Neuronal stem cell (in vitro differentiated cells): ENCODE measurements at regions not wholly inside any gene's neighbourhood (a gene's known extent, or its start where the extent isn't known, plus 50 kb on each side); places are given as distances from the start of the nearest gene placed in this dataset.
A peak's percentile ranks its signal among the peaks of the same experiment; 100 is the strongest.

ENCODE experiments used
- DNase-seq: peaks from one replicate; pipeline ENCODE4 v3.0.0-alpha.2; 2013; ENCODE audit warnings: low spot score
- H2AFZ ChIP-seq: one replicate; pipeline ENCODE4 v1.6.1; 2013; ENCODE audit warnings: mild to moderate bottlenecking, low read length, inconsistent platforms
- H2AK5ac ChIP-seq: 2 replicates; pipeline ENCODE4 v1.6.1; 2013; ENCODE audit warnings: low read depth, mild to moderate bottlenecking, inconsistent platforms, low read length, moderate library complexity, mixed read lengths
- H2BK120ac ChIP-seq: 2 replicates; pipeline ENCODE4 v1.6.1; 2013; ENCODE audit warnings: low read depth, mild to moderate bottlenecking, inconsistent platforms, low read length, moderate library complexity, mixed read lengths
- H2BK12ac ChIP-seq: one replicate; pipeline ENCODE4 v1.6.1; 2013; ENCODE audit warnings: low read length, inconsistent platforms
- H2BK15ac ChIP-seq: 2 replicates; pipeline ENCODE4 v1.6.1; 2013; ENCODE audit warnings: mild to moderate bottlenecking, low read length, inconsistent platforms, mixed read lengths
- H2BK5ac ChIP-seq: one replicate; pipeline ENCODE4 v1.6.1; 2013; ENCODE audit warnings: inconsistent platforms, mild to moderate bottlenecking, low read length, moderate library complexity
- H3K14ac ChIP-seq: one replicate; pipeline ENCODE4 v1.6.1; 2013; ENCODE audit warnings: low read length, inconsistent platforms
- H3K18ac ChIP-seq: 2 replicates; pipeline ENCODE4 v1.6.1; 2013; ENCODE audit warnings: low read length, inconsistent platforms
- H3K23ac ChIP-seq: 2 replicates; pipeline ENCODE4 v1.6.1; 2013; ENCODE audit warnings: low read depth, mild to moderate bottlenecking, mixed read lengths, low read length, inconsistent platforms; ENCODE audit not compliant: poor library complexity
- H3K27ac ChIP-seq: replicated peaks from 3 replicates; pipeline ENCODE4 v1.5.1; 2013; ENCODE audit warnings: low read length, inconsistent platforms
- H3K27me3 ChIP-seq, 3 experiments: 2 replicates each; pipeline ENCODE4 v1.6.1; 2013; ENCODE audit warnings: low read length in 3 of 3, mild to moderate bottlenecking in 2 of 3, inconsistent platforms in 1 of 3, low read depth in 1 of 3, mixed read lengths in 1 of 3, moderate library complexity in 1 of 3; ENCODE audit not compliant: control insufficient read depth in 3 of 3, insufficient read depth in 3 of 3
- H3K36me3 ChIP-seq, 2 donors: replicated peaks in 1 of 2; 2 replicates each; pipeline ENCODE4 v1.6.1; 2013; ENCODE audit warnings: low read length in 2 of 2; ENCODE audit not compliant: control insufficient read depth in 2 of 2, insufficient read depth in 2 of 2
- H3K4ac ChIP-seq: 2 replicates; pipeline ENCODE4 v1.6.1; 2013; ENCODE audit warnings: inconsistent platforms, mild to moderate bottlenecking, low read length, moderate library complexity
- H3K4me1 ChIP-seq, 2 donors: 1 replicate in 1 of 2; 2 replicates in 1 of 2; pipeline ENCODE4 v1.6.1; 2013; ENCODE audit warnings: low read length in 2 of 2, low read depth in 1 of 2; ENCODE audit not compliant: control insufficient read depth in 2 of 2, insufficient read depth in 1 of 2
- H3K4me2 ChIP-seq: one replicate; pipeline ENCODE4 v1.6.1; 2013; ENCODE audit warnings: mild to moderate bottlenecking, low read length, inconsistent platforms; ENCODE audit not compliant: insufficient read depth, poor library complexity, severe bottlenecking
- H3K4me3 ChIP-seq, 2 donors: 2 replicates each; pipeline ENCODE4 v1.5.1; 2013; ENCODE audit warnings: low read length in 2 of 2, mild to moderate bottlenecking in 2 of 2, inconsistent platforms in 1 of 2, moderate library complexity in 1 of 2
- H3K79me1 ChIP-seq: one replicate; pipeline ENCODE4 v1.6.1; 2013; ENCODE audit warnings: low read depth, mild to moderate bottlenecking, inconsistent platforms, low read length, moderate library complexity
- H3K9ac ChIP-seq: one replicate; pipeline ENCODE4 v1.6.1; 2013; ENCODE audit warnings: mild to moderate bottlenecking, low read depth, low read length, inconsistent platforms; ENCODE audit not compliant: poor library complexity
- H3K9me3 ChIP-seq, 2 donors: replicated peaks in 1 of 2; 2 replicates each; pipeline versions ENCODE3 to v1.6.1; 2013; ENCODE audit warnings: low read length in 2 of 2, mild to moderate bottlenecking in 2 of 2, inconsistent platforms in 1 of 2, low read depth in 1 of 2, mixed read lengths in 1 of 2, moderate library complexity in 1 of 2; ENCODE audit not compliant: control insufficient read depth in 2 of 2, insufficient read depth in 1 of 2
- H4K8ac ChIP-seq: one replicate; pipeline ENCODE4 v1.6.1; 2013; ENCODE audit warnings: low read depth, mild to moderate bottlenecking, inconsistent platforms, low read length, moderate library complexity
- H4K91ac ChIP-seq: one replicate; pipeline ENCODE4 v1.6.1; 2013; ENCODE audit warnings: low read length, low read depth, mild to moderate bottlenecking, inconsistent platforms; ENCODE audit not compliant: poor library complexity
- WGBS, 2 donors: extraction: QIAGEN DNeasy Blood & Tissue Kit; methylation state at CpG; one replicate each; pipeline ENCODE4 v1.1.7; 2013; ENCODE audit warnings: missing lambda C conversion rate in 2 of 2, mixed read lengths in 1 of 2; ENCODE audit not compliant: insufficient read length in 2 of 2, insufficient replicate concordance in 1 of 2; ENCODE audit errors: extremely low coverage in 2 of 2; 5-methylcytosine and 5-hydroxymethylcytosine counted together

- Histone ChIP-seq H3K18ac (no peak overlapping the region), H2BK15ac (no peak overlapping the region), H3K9ac (no peak overlapping the region), H3K23ac (no peak overlapping the region), H2BK12ac (no peak overlapping the region), H3K4me2 (no peak overlapping the region), H2BK120ac (no peak overlapping the region), H2BK5ac (no peak overlapping the region), H3K4me1 (no peaks in the 10 kb centered on the region), H3K27ac (no peak overlapping the region), H2AK5ac (no peak overlapping the region), H3K14ac (no peak overlapping the region), H3K4me3 (no peak overlapping the region), H3K27me3 (peaks cover 0 to 17% (median 0%) of the 10 kb centered on the region in 3 experiments), H3K4ac (no peak overlapping the region), H3K79me1 (no peaks in the 10 kb centered on the region), H4K8ac (no peak overlapping the region), H2AFZ (no peak overlapping the region), H3K9me3 (no peaks in the 10 kb centered on the region), H3K36me3 (no peaks in the 10 kb centered on the region), H4K91ac (no peak overlapping the region)
- no peak for DNase-seq
- no CpG with 5 or more reads among the region's 8 CpGs for WGBS, 2 donors
Measured at GRCh38 chr20:57790176-57790575, 80.4 kb upstream of the PMEPA1 start.

DNA sequence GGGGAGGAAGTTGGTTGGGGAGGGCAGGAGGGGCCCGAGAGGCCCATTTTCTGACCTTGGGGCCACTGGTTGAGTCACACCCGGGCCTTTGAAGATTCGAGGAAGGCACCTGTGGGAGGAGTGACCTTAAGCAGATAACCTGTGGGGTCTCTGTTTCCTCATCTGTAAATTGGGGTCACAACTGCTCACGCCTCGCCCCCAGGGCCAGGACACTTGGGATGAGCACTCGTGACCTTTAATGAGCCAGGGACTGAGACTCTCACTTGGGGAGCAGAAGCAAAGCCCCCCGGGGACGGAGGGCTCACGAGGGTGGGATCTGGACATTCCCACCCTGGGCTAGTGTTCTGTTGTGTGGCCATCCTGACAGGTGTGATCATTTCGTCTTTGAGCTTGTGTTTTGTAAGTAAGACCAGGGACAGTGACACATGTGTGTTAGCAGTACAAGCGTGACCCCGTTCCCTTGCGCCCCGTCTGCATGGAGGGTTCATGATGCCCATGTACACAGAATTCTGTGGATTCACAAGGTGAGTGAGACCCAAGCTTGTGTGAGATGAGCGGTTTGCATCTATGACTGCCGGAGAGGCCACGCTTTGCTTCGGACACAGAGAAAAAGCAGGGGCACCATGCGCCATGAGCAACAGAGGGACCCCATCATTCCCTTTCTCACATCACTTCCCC lies 79.3 kb upstream of the PMEPA1 start:
- Histone ChIP-seq H3K14ac (no peak overlapping the region), H2BK5ac (no peak overlapping the region), H3K4me2 (no peak overlapping the region), H3K23ac (no peak overlapping the region), H3K9ac (no peak overlapping the region), H2BK15ac (no peak overlapping the region), H3K36me3 (no peaks in the 10 kb centered on the region), H4K91ac (no peak overlapping the region), H2AFZ (no peak overlapping the region), H3K4ac (no peak overlapping the region), H4K8ac (no peak overlapping the region), H3K4me3 (no peak overlapping the region), H2AK5ac (no peak overlapping the region), H3K27me3 (peaks cover 0 to 6% (median 0%) of the 10 kb centered on the region in 3 experiments), H3K79me1 (no peaks in the 10 kb centered on the region), H3K4me1 (no peaks in the 10 kb centered on the region), H3K18ac (no peak overlapping the region), H3K27ac (no peak overlapping the region), H2BK120ac (no peak overlapping the region), H2BK12ac (no peak overlapping the region), H3K9me3 (no peaks in the 10 kb centered on the region)
- no CpG with 5 or more reads among the region's 19 CpGs for whole genome bisulfite sequencing, 2 donors
- DNase-seq: no peak

GRCh38 chr20:57787990-57788781 lies 78.4 kb upstream of the PMEPA1 start:
- no peaks in the 10 kb centered on the region for H3K9me3 ChIP-seq
- H3K36me3 ChIP-seq: no peaks in the 10 kb centered on the region
- H3K23ac ChIP-seq: no peak overlapping the region
- H2AFZ ChIP-seq: no peak overlapping the region
- no peak overlapping the region for H3K4ac ChIP-seq
- no peak for DNase-seq
- H2AK5ac ChIP-seq: peak overlapping the region; percentile 52
- no peaks in the 10 kb centered on the region for H3K79me1 ChIP-seq
- peaks cover 0 to 3% (median 0%) of the 10 kb centered on the region in 3 experiments for H3K27me3 ChIP-seq
- H3K9ac ChIP-seq: peak overlapping the region; percentile 25
- no peak overlapping the region for H2BK5ac ChIP-seq
- no peak overlapping the region for H3K4me3 ChIP-seq
- no peak overlapping the region for H4K8ac ChIP-seq
- H3K18ac ChIP-seq: peak overlapping the region; percentile 16
- no peak overlapping the region for H3K27ac ChIP-seq
- 80% methylated on average over 2 of the region's 17 CpGs; no CpG with 5 or more reads in 1 of the 2 donors for WGBS, 2 donors
- no peaks in the 10 kb centered on the region for H3K4me1 ChIP-seq
- H2BK15ac ChIP-seq: no peak overlapping the region
- no peak overlapping the region for H2BK12ac ChIP-seq
- peak overlapping the region; percentile 49 for H3K14ac ChIP-seq
- H3K4me2 ChIP-seq: no peak overlapping the region
- H2BK120ac ChIP-seq: no peak overlapping the region
- H4K91ac ChIP-seq: no peak overlapping the region
